Right ventricle myocardium inferior (tissue), 1 donor: ENCODE measurements at regions not wholly inside any gene's neighbourhood (a gene's known extent, or its start where the extent isn't known, plus 50 kb on each side); places are given as distances from the start of the nearest gene placed in this dataset.

ENCODE experiments used
- ATAC-seq: fragments of 200-7000 bp; cut with Tn5 transposase; one replicate; pipeline ENCODE4 v1.9.1; 2020; ENCODE audit warnings: mild to moderate bottlenecking, moderate library complexity
- DNase-seq: peaks from one replicate; pipeline ENCODE4 v3.0.0; 2021; ENCODE audit errors: missing footprints
- intact Hi-C: fragments of 100-400 bp; cut with DNase I; formaldehyde crosslinking; loops from one replicate; pipeline ENCODE4 v1.11.0; 2022
- donor health status: DM: no; HTN: yes; CAD: no; lungs with severe emphysema.

- peak; percentile 96 for ATAC-seq
- intact Hi-C loops: loop anchor here (2.0 kb wide), 1 partner anchor 62 kb away; no protein-coding TSS in a partner anchor
- peak; percentile 85 for DNase-seq
Measured at GRCh38 chr15:93152951-93153350, 63.9 kb upstream of the RGMA start.

- ATAC-seq (peak; percentile 4), DNase-seq (no peak)
- intact Hi-C loops: loop anchor here (2.0 kb wide), 1 partner anchor 62 kb away; no protein-coding TSS in a partner anchor
Measured at GRCh38 chr15:93152360-93152759, 63.3 kb upstream of the RGMA start.

- intact Hi-C loops: no loop called here
- DNase-seq: peak; percentile 67
- ATAC-seq: peak; percentile 18
Measured at GRCh38 chr15:93150910-93151881, 62.2 kb upstream of the RGMA start.

DNA sequence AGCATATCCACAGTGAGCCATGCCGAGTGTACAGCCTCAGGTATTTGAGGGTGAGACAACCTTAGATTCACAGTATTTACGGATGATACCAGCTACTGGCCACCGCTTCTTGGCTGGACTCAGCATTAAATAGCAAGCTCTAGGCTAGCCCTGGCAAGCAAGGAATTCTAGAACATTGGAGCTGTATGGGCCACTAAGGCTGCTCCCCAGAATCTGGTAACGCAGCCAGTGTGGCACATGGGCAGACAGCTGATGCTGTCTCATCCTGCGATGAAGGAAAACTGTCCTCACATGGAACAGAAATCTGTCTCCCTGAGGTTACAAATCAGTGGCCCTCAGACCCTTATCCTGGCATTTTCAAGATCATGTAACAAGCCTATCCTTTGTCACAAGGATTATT, 57.6 kb upstream of the RGMA start:
- intact Hi-C loops: no loop called here
- DNase-seq (no peak), ATAC-seq (no peak)

DNA sequence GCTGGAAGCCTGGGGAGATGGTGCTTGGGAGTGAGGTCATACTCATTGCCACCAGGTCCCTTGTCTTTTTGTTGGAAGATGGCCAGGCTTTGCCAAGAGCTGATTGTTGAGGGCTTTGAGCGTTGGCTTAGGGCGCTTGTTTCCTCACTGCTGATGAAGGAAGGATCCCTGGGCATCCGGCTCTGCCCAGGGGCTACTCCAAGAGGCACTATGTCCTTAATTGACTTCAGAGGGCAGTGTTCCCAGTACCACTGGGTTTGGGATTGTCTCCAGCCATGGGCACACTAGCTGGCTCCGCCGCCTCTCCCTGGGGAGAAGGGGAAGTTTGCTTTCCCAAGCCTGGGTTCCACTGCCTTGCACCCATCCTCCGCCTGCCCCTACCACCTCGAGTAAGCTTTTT, 57.2 kb upstream of the RGMA start:
- no peak for DNase-seq
- ATAC-seq: peak; percentile 36
- intact Hi-C loops: no loop called here

DNA sequence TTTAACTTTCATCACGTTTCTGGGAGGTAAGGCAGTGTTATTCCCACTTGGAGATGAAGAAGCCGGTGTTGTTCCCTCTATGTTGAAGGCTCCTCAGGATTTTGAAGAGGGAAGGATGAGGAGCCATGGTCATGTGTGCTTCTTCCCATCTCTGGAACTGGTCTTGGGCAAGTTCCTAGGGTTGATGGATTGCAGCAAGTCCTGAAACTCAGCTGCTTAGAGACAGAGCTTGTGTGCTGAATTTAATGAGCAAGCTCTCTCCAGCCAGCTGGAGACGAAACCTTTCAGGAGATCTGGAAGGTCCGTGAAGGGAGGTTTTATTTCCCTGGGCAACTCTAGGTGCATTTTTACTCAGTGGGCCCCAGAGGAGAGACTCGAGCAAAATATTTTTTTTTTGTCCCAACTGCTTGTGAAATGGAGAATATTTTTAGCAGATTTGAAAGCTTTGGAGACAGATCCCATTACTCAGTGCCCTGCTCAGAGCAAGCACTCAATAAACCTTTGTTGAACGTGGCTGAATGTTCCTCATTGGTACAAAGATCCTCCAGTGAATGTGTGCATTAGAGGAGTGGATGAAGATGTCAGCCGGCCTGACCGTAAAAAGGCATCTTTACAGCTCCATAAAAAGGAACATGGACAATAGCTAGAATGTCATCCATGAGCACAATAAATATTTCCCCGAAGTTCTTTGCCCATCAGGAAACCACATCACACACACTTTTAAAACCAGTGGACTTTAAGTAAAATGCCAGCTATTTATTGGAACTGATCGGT, 55.6 kb upstream of the RGMA start:
- intact Hi-C loops: no loop called here
- DNase-seq (no peak), ATAC-seq (no peak)

DNA sequence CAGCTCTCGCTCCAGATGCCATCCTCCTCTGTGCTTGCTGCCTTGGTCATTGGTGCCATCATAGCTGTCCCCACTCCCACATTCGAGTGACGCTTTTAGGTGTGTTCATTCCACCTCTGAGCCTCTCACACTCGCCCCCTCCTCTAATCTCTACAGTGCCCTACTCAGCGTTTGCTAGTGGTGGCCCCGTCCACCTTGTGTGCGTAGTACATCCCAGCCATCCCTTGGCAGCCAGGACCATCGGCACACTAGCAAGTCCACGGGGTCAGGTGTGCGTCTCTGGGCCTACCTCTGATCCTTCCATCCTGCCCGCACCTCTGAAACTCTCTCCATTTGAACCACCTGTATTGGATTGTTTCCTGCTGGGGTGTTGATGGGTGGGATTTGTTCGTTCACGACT, 54.2 kb upstream of the RGMA start:
- intact Hi-C loops: no loop called here
- ATAC-seq (no peak), DNase-seq (no peak)

- intact Hi-C loops: no loop called here
- no peak for DNase-seq
- ATAC-seq: no peak
Measured at GRCh38 chr15:93141371-93141794, 52.4 kb upstream of the RGMA start.

DNA sequence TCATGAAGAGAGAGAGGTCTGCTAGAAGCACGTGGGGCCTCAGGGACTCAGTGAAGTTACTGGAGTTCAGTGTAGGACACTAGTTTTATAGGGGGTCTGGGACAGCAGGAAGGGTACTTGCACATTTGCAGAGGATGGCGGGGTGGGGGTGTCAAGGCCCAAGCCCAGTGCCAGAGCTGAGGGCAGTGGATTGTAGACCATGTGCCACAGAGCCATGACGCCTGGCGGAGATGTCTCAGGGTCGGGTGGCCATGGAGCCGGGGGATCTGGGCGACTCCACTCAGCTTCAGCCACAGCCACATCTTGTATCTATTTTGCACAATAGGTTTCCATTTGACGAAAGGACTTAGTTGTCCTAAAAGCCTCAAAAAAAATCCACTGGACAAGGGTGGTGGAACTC, 50.4 kb upstream of the RGMA start:
- ATAC-seq: no peak
- intact Hi-C loops: no loop called here
- DNase-seq: no peak

- intact Hi-C loops: no loop called here
- no peak for ATAC-seq
- no peak for DNase-seq
Measured at GRCh38 chr15:93138681-93139250, 49.8 kb upstream of the RGMA start.
